SU-DHL-6 (cell line): ENCODE measurements at regions not wholly inside any gene's neighbourhood (a gene's known extent, or its start where the extent isn't known, plus 50 kb on each side); places are given as distances from the start of the nearest gene placed in this dataset.

Source experiments
- H2AFZ ChIP-seq: fragments of 200-600 bp; sonication (generic); 2 replicates; pipeline ENCODE4 v1.6.1; 2014; ENCODE audit warnings: low read depth, mild to moderate bottlenecking, moderate library complexity, mixed read lengths, antibody characterized with exemption, low read length; ENCODE audit not compliant: severe bottlenecking
- H3F3A ChIP-seq: fragments of 200-600 bp; shearing (Covaris generic); 2 replicates; pipeline ENCODE4 v1.6.0; 2016; ENCODE audit warnings: antibody characterized with exemption, mild to moderate bottlenecking; ENCODE audit not compliant: insufficient read depth
- H3K27ac ChIP-seq: fragments of 200-600 bp; sonication (generic); 2 replicates; pipeline ENCODE4 v1.5.1; 2016; ENCODE audit warnings: low read depth, mild to moderate bottlenecking, low read length, moderate library complexity, mixed read lengths
- H3K27me3 ChIP-seq: fragments of 200-600 bp; sonication (generic), shearing (Covaris generic); 2 replicates; pipeline ENCODE4 v1.6.0; 2014; ENCODE audit warnings: mild to moderate bottlenecking, low read length
- H3K36me3 ChIP-seq: fragments of 200-600 bp; sonication (generic); 2 replicates; pipeline ENCODE4 v1.6.1; 2014; ENCODE audit warnings: mild to moderate bottlenecking, low read length, mixed read lengths
- H3K4me2 ChIP-seq: fragments of 300-600, 200-600 bp; shearing (Covaris generic), sonication (generic); 2 replicates; pipeline ENCODE4 v1.6.0; 2014; ENCODE audit warnings: low read length, low read depth, mild to moderate bottlenecking; ENCODE audit not compliant: poor library complexity, severe bottlenecking
- H3K4me3 ChIP-seq: fragments of 200-600 bp; sonication (generic); 2 replicates; pipeline ENCODE4 v1.5.1; 2014; ENCODE audit warnings: antibody characterized with exemption, low read length, mild to moderate bottlenecking, mixed read lengths; ENCODE audit not compliant: insufficient read depth, poor library complexity, severe bottlenecking
- H3K79me2 ChIP-seq: fragments of 200-600 bp; sonication (generic); 2 replicates; pipeline ENCODE4 v1.6.1; 2014; ENCODE audit warnings: mild to moderate bottlenecking, low read length, moderate library complexity; ENCODE audit not compliant: insufficient read depth
- H3K9ac ChIP-seq: fragments of 200-600 bp; sonication (generic); 2 replicates; pipeline ENCODE4 v1.7.0; 2014; ENCODE audit warnings: mild to moderate bottlenecking, low read length
- H3K9me2 ChIP-seq: fragments of 200-600 bp; sonication (generic); replicated peaks from 2 replicates; pipeline ENCODE4 v1.6.1; 2014; ENCODE audit warnings: low read length; ENCODE audit not compliant: insufficient read depth
- H3K9me3 ChIP-seq: fragments of 200-600 bp; sonication (generic); 2 replicates; pipeline ENCODE4 v1.6.1; 2014; ENCODE audit warnings: low read length, mixed read lengths; ENCODE audit not compliant: insufficient read depth
- H4K20me1 ChIP-seq: fragments of 200-600 bp; sonication (generic); 2 replicates; pipeline ENCODE4 v1.6.1; 2014; ENCODE audit warnings: low read depth, mild to moderate bottlenecking, antibody characterized with exemption, low read length, moderate library complexity, mixed read lengths
- CTCF ChIP-seq: fragments of 200-600 bp; sonication (generic); IDR thresholded peaks from one replicate; pipeline ENCODE4 v1.5.1; 2017; ENCODE audit warnings: antibody characterized with exemption, mild to moderate bottlenecking, low read length, moderate library complexity; ENCODE audit not compliant: insufficient read depth, poor library complexity, severe bottlenecking
- EZH2phosphoT487 ChIP-seq: fragments of 200-600 bp; sonication (generic), shearing (Covaris generic); conservative IDR thresholded peaks from 2 replicates; pipeline ENCODE4 v1.6.1; 2018; ENCODE audit warnings: mild to moderate bottlenecking, antibody characterized with exemption, low read length, moderate library complexity, mixed read lengths

GRCh38 chr16:88326611-88327485 lies 55.9 kb upstream of the ZNF469 start:
- H3K4me2 ChIP-seq: no peak overlapping the region

GRCh38 chr16:88327561-88328312 lies 55.0 kb upstream of the ZNF469 start:
- Histone ChIP-seq H3F3A (no peaks in the 10 kb centered on the region), H3K27ac (no peak overlapping the region), H3K27me3 (no peaks in the 10 kb centered on the region), H3K4me2 (no peak overlapping the region), H3K36me3 (no peaks in the 10 kb centered on the region), H3K4me3 (no peak overlapping the region), H2AFZ (no peak overlapping the region), H3K9ac (no peak overlapping the region), H4K20me1 (no peaks in the 10 kb centered on the region), H3K9me3 (no peaks in the 10 kb centered on the region), H3K9me2 (no peaks in the 10 kb centered on the region), H3K79me2 (no peaks in the 10 kb centered on the region)
- no peak for TF ChIP-seq CTCF
- TF ChIP-seq EZH2phosphoT487: no peak

More at GRCh38 chr16:88326611-88327485, 55.9 kb upstream of the ZNF469 start:
- H2AFZ ChIP-seq: no peak overlapping the region
- no peaks in the 10 kb centered on the region for H3F3A ChIP-seq
- H4K20me1 ChIP-seq: no peaks in the 10 kb centered on the region
- no peaks in the 10 kb centered on the region for H3K79me2 ChIP-seq
- H3K27ac ChIP-seq: no peak overlapping the region
- H3K4me3 ChIP-seq: no peak overlapping the region
- H3K36me3 ChIP-seq: no peaks in the 10 kb centered on the region
- no peaks in the 10 kb centered on the region for H3K9me3 ChIP-seq
- H3K27me3 ChIP-seq: no peaks in the 10 kb centered on the region
- H3K9ac ChIP-seq: no peak overlapping the region
- no peaks in the 10 kb centered on the region for H3K9me2 ChIP-seq
- TF ChIP-seq CTCF (no peak), EZH2phosphoT487 (no peak)

GRCh38 chr16:88328313-88328980 lies 54.3 kb upstream of the ZNF469 start:
- H3K9ac ChIP-seq: no peak overlapping the region
- no peak overlapping the region for H2AFZ ChIP-seq
- H4K20me1 ChIP-seq: no peaks in the 10 kb centered on the region
- no peak overlapping the region for H3K27ac ChIP-seq
- no peaks in the 10 kb centered on the region for H3K27me3 ChIP-seq
- H3K79me2 ChIP-seq: no peaks in the 10 kb centered on the region
- H3K4me3 ChIP-seq: no peak overlapping the region
- no peak overlapping the region for H3K4me2 ChIP-seq
- no peaks in the 10 kb centered on the region for H3K9me2 ChIP-seq
- no peaks in the 10 kb centered on the region for H3F3A ChIP-seq
- H3K9me3 ChIP-seq: no peaks in the 10 kb centered on the region
- H3K36me3 ChIP-seq: no peaks in the 10 kb centered on the region
- no peak for TF ChIP-seq EZH2phosphoT487
- TF ChIP-seq CTCF: no peak
